ENCODE measurements at regions not wholly inside any gene's neighbourhood (a gene's known extent, or its start where the extent isn't known, plus 50 kb on each side); places are given as distances from the start of the nearest gene placed in this dataset.

- Histone ChIP-seq H4K12ac (ENCODE audit: low read depth, low read length) (no peak overlapping the region), H3K4me1 (ENCODE audit: control insufficient read depth in 1 of 2, insufficient read depth in 2 of 2, low read length in 2 of 2) (no peaks in the 10 kb centered on the region), H3K9ac (ENCODE audit: low read length) (no peak overlapping the region), H2AFZ (ENCODE audit: insufficient read depth, low read length, poor library complexity) (no peak overlapping the region), H3K4me3 (ENCODE audit: low read depth, low read length) (no peak overlapping the region), H2AK5ac (ENCODE audit: low read length) (no peak overlapping the region), H2BK12ac (ENCODE audit: low read length) (no peak overlapping the region), H3K18ac (ENCODE audit: low read length) (no peak overlapping the region), H3K27me3 (ENCODE audit: insufficient read depth, low read length) (no peaks in the 10 kb centered on the region), H3K36me3 (ENCODE audit: control insufficient read depth in 1 of 2, insufficient read depth in 2 of 2, low read length in 2 of 2) (no peaks in the 10 kb centered on the region), H3K79me1 (ENCODE audit: low read length) (no peaks in the 10 kb centered on the region), H2BK5ac (ENCODE audit: low read depth, low read length, poor library complexity) (no peak overlapping the region), H2BK120ac (ENCODE audit: insufficient read depth, low read length, poor library complexity) (no peak overlapping the region), H3K4ac (ENCODE audit: low read depth, low read length) (no peak overlapping the region), H3K79me2 (ENCODE audit: control insufficient read depth, insufficient read depth, low read length, poor library complexity) (no peaks in the 10 kb centered on the region), H3K4me2 (ENCODE audit: low read length) (no peak overlapping the region), H4K91ac (ENCODE audit: low read depth, low read length) (no peak overlapping the region), H3K27ac (ENCODE audit: low read depth, low read length) (no peak overlapping the region), H3K14ac (ENCODE audit: low read length) (no peak overlapping the region), H3K23ac (ENCODE audit: low read length) (no peak overlapping the region), H4K8ac (ENCODE audit: low read depth, low read length) (no peak overlapping the region), H3K9me3 (ENCODE audit: insufficient read depth, low read depth, low read length) (no peaks in the 10 kb centered on the region)
- DNase-seq, result no peak
- no CpG with 5 or more reads among the region's 4 CpGs for WGBS (ENCODE audit: extremely low coverage, insufficient coverage, insufficient read length)
Observed at GRCh38 chr14:29489911-29490425, 437.7 kb downstream of the PRKD1 start.

GRCh38 chr14:29493849-29494248, 433.8 kb downstream of the PRKD1 start:
- Histone ChIP-seq H2AK5ac (ENCODE audit: low read length) (no peak overlapping the region), H3K79me2 (ENCODE audit: control insufficient read depth, insufficient read depth, low read length, poor library complexity) (no peaks in the 10 kb centered on the region), H3K27me3 (ENCODE audit: insufficient read depth, low read length) (no peaks in the 10 kb centered on the region), H4K12ac (ENCODE audit: low read depth, low read length) (no peak overlapping the region), H3K9me3 (ENCODE audit: insufficient read depth, low read depth, low read length) (no peaks in the 10 kb centered on the region), H2BK12ac (ENCODE audit: low read length) (no peak overlapping the region), H4K8ac (ENCODE audit: low read depth, low read length) (no peak overlapping the region), H3K27ac (ENCODE audit: low read depth, low read length) (no peak overlapping the region), H3K18ac (ENCODE audit: low read length) (no peak overlapping the region), H3K9ac (ENCODE audit: low read length) (no peak overlapping the region), H2AFZ (ENCODE audit: insufficient read depth, low read length, poor library complexity) (no peak overlapping the region), H3K4ac (ENCODE audit: low read depth, low read length) (no peak overlapping the region), H3K23ac (ENCODE audit: low read length) (no peak overlapping the region), H3K4me1 (ENCODE audit: control insufficient read depth in 1 of 2, insufficient read depth in 2 of 2, low read length in 2 of 2) (no peaks in the 10 kb centered on the region), H3K36me3 (ENCODE audit: control insufficient read depth in 1 of 2, insufficient read depth in 2 of 2, low read length in 2 of 2) (no peaks in the 10 kb centered on the region), H3K4me3 (ENCODE audit: low read depth, low read length) (no peak overlapping the region), H3K4me2 (ENCODE audit: low read length) (no peak overlapping the region), H4K91ac (ENCODE audit: low read depth, low read length) (no peak overlapping the region), H3K79me1 (ENCODE audit: low read length) (no peaks in the 10 kb centered on the region), H2BK120ac (ENCODE audit: insufficient read depth, low read length, poor library complexity) (no peak overlapping the region), H2BK5ac (ENCODE audit: low read depth, low read length, poor library complexity) (no peak overlapping the region), H3K14ac (ENCODE audit: low read length) (no peak overlapping the region)
- DNase-seq, result no peak
- WGBS (ENCODE audit: extremely low coverage, insufficient coverage, insufficient read length), result no CpG with 5 or more reads among the region's 4 CpGs

- Histone ChIP-seq H3K27ac (ENCODE audit: low read depth, low read length) (no peak overlapping the region), H3K4ac (ENCODE audit: low read depth, low read length) (no peak overlapping the region), H3K79me2 (ENCODE audit: control insufficient read depth, insufficient read depth, low read length, poor library complexity) (no peaks in the 10 kb centered on the region), H3K27me3 (ENCODE audit: insufficient read depth, low read length) (no peaks in the 10 kb centered on the region), H3K4me3 (ENCODE audit: low read depth, low read length) (no peak overlapping the region), H3K36me3 (ENCODE audit: control insufficient read depth in 1 of 2, insufficient read depth in 2 of 2, low read length in 2 of 2) (no peaks in the 10 kb centered on the region), H3K23ac (ENCODE audit: low read length) (no peak overlapping the region), H2AFZ (ENCODE audit: insufficient read depth, low read length, poor library complexity) (no peak overlapping the region), H3K4me1 (ENCODE audit: control insufficient read depth in 1 of 2, insufficient read depth in 2 of 2, low read length in 2 of 2) (no peaks in the 10 kb centered on the region), H3K79me1 (ENCODE audit: low read length) (no peaks in the 10 kb centered on the region), H4K91ac (ENCODE audit: low read depth, low read length) (no peak overlapping the region), H2AK5ac (ENCODE audit: low read length) (no peak overlapping the region), H3K14ac (ENCODE audit: low read length) (no peak overlapping the region), H4K8ac (ENCODE audit: low read depth, low read length) (no peak overlapping the region), H2BK120ac (ENCODE audit: insufficient read depth, low read length, poor library complexity) (no peak overlapping the region), H3K18ac (ENCODE audit: low read length) (no peak overlapping the region), H2BK5ac (ENCODE audit: low read depth, low read length, poor library complexity) (no peak overlapping the region), H4K12ac (ENCODE audit: low read depth, low read length) (no peak overlapping the region), H2BK12ac (ENCODE audit: low read length) (no peak overlapping the region), H3K4me2 (ENCODE audit: low read length) (no peak overlapping the region), H3K9me3 (ENCODE audit: insufficient read depth, low read depth, low read length) (no peaks in the 10 kb centered on the region), H3K9ac (ENCODE audit: low read length) (no peak overlapping the region)
- no peak for DNase-seq
- no CpG with 5 or more reads among the region's 1 CpG for WGBS (ENCODE audit: extremely low coverage, insufficient coverage, insufficient read length)
Observed at GRCh38 chr14:29494312-29494711, 433.3 kb downstream of the PRKD1 start.

- Histone ChIP-seq H4K12ac (ENCODE audit: low read depth, low read length) (no peak overlapping the region), H3K9ac (ENCODE audit: low read length) (no peak overlapping the region)
Observed at GRCh38 chr14:29503903-29504302, 423.7 kb downstream of the PRKD1 start.

More at GRCh38 chr14:29503903-29504302, 423.7 kb downstream of the PRKD1 start:
- Histone ChIP-seq H2AK5ac (ENCODE audit: low read length) (no peak overlapping the region), H3K4me2 (ENCODE audit: low read length) (no peak overlapping the region), H3K4ac (ENCODE audit: low read depth, low read length) (no peak overlapping the region), H3K79me2 (ENCODE audit: control insufficient read depth, insufficient read depth, low read length, poor library complexity) (no peaks in the 10 kb centered on the region), H3K36me3 (ENCODE audit: control insufficient read depth in 1 of 2, insufficient read depth in 2 of 2, low read length in 2 of 2) (no peaks in the 10 kb centered on the region), H3K4me1 (ENCODE audit: control insufficient read depth in 1 of 2, insufficient read depth in 2 of 2, low read length in 2 of 2) (no peaks in the 10 kb centered on the region), H3K18ac (ENCODE audit: low read length) (no peak overlapping the region), H2AFZ (ENCODE audit: insufficient read depth, low read length, poor library complexity) (no peak overlapping the region), H3K79me1 (ENCODE audit: low read length) (no peaks in the 10 kb centered on the region), H2BK12ac (ENCODE audit: low read length) (no peak overlapping the region), H2BK5ac (ENCODE audit: low read depth, low read length, poor library complexity) (no peak overlapping the region), H3K27ac (ENCODE audit: low read depth, low read length) (no peak overlapping the region), H3K14ac (ENCODE audit: low read length) (no peak overlapping the region), H4K91ac (ENCODE audit: low read depth, low read length) (no peak overlapping the region), H2BK120ac (ENCODE audit: insufficient read depth, low read length, poor library complexity) (no peak overlapping the region), H3K9me3 (ENCODE audit: insufficient read depth, low read depth, low read length) (no peaks in the 10 kb centered on the region), H3K27me3 (ENCODE audit: insufficient read depth, low read length) (no peaks in the 10 kb centered on the region), H3K23ac (ENCODE audit: low read length) (no peak overlapping the region), H3K4me3 (ENCODE audit: low read depth, low read length) (no peak overlapping the region), H4K8ac (ENCODE audit: low read depth, low read length) (no peak overlapping the region)
- DNase-seq, result no peak
